Naive B cell (primary cell): ENCODE measurements at regions not wholly inside any gene's neighbourhood (a gene's known extent, or its start where the extent isn't known, plus 50 kb on each side); places are given as distances from the start of the nearest gene placed in this dataset.

Source experiments
- ATAC-seq, 2 donors: fragments of 150-1000 bp; cut with Tn5 transposase; 2 replicates each; pipeline ENCODE4 v1.10.0; 2021; ENCODE audit warnings: low read depth in 2 of 2, mild to moderate bottlenecking in 2 of 2, moderate library complexity in 2 of 2
- DNase-seq: peaks from one replicate; pipeline ENCODE4 v3.0.0; 2022
- H3K27ac Mint-ChIP-seq, 6 donors: one replicate each; pipeline ENCODE4 v1.8.0; 2020 to 2022; ENCODE audit warnings: mild to moderate bottlenecking in 6 of 6, mixed read lengths in 6 of 6, moderate library complexity in 5 of 6, inconsistent platforms in 2 of 6
- H3K27me3 Mint-ChIP-seq, 3 donors: one replicate each; pipeline ENCODE4 v1.8.0; 2021 to 2022; ENCODE audit warnings: mixed read lengths in 3 of 3, mild to moderate bottlenecking in 1 of 3
- H3K36me3 Mint-ChIP-seq, 2 donors: one replicate each; pipeline ENCODE4 v1.8.0; 2020 to 2022; ENCODE audit warnings: mixed read lengths in 2 of 2, inconsistent platforms in 1 of 2, mild to moderate bottlenecking in 1 of 2
- H3K4me1 Mint-ChIP-seq, 3 donors: one replicate each; pipeline ENCODE4 v1.8.0; 2020 to 2022; ENCODE audit warnings: mixed read lengths in 3 of 3, inconsistent platforms in 1 of 3, mild to moderate bottlenecking in 1 of 3, moderate library complexity in 1 of 3
- H3K4me3 Mint-ChIP-seq, 8 donors: one replicate each; pipeline ENCODE4 v1.8.0; 2020 to 2022; ENCODE audit warnings: mild to moderate bottlenecking in 8 of 8, mixed read lengths in 8 of 8, moderate library complexity in 8 of 8, inconsistent platforms in 2 of 8
- H3K9me3 Mint-ChIP-seq, 7 donors: one replicate each; pipeline ENCODE4 v1.8.0; 2020 to 2022; ENCODE audit warnings: mixed read lengths in 7 of 7, mild to moderate bottlenecking in 5 of 7, inconsistent platforms in 2 of 7, moderate library complexity in 1 of 7

DNA sequence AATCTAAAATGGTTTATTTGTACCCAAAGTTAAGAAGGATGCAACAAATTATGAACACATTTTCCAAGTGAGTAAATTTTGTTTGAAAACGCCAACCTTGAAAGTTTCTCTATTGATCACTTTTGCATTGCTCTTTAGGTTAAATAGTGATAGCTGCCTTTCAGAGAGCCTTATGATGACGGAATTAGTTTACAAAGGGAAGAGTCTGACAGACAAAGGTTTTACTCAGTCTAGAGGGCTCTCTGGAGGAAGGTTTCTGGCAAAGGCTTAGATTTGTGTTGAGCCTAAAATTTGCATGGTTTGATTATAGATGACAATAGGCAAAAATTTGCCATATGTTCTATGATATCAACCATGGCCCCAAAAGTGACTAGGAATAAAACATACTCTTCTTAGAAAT lies 95.9 kb upstream of the RUNX1 start:
- no peak overlapping the region for H3K4me3 Mint-ChIP-seq
- no peak for DNase-seq
- peaks cover 0 to 13% (median 0%) of the 10 kb centered on the region in 3 donors for H3K27me3 Mint-ChIP-seq
- H3K9me3 Mint-ChIP-seq = peaks cover 0 to 3% (median 0%) of the 10 kb centered on the region in 7 donors
- H3K4me1 Mint-ChIP-seq = no peaks in the 10 kb centered on the region
- H3K27ac Mint-ChIP-seq = no peak overlapping the region
- no peaks in the 10 kb centered on the region for H3K36me3 Mint-ChIP-seq
- ATAC-seq = no peak

DNA sequence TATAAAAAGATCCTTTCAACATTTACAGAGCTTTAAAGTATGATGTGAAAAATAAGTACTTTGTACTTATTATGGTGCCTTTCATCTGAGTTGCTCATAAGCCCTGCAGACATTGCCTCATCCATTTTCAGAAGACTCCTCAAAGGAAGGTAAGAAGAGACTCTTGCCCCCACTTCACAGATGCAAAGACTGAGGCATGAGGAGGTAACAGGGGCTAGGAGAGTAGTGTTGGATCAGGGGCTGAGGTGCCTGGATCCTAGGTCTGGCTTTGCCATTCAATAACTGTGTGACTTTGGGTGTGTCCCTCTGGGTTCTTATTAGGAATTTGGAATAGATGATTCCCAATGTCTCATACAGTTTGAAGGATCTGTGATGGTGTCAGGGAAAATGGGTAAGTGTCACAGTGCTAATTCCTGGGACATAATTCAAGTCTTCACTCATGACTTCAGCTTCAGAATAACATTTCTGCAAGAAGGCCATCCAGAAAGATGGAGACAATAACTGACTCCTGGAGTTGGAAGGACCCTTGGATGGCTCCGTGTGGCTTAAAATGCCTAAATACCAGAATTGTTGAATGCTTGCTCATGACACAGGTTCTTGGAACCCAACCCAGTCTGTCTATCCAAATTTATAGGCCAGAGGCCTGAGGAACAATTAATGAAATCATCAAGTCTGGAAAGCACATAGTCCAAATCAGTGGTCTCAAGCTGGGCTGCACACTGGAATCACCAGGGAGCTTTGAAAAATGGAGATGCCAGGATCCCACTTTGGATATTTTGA lies 93.1 kb upstream of the RUNX1 start:
- DNase-seq (no peak), ATAC-seq (no peak)
- Mint-ChIP-seq H3K27me3 (peaks cover 0 to 13% (median 0%) of the 10 kb centered on the region in 3 donors), H3K4me3 (no peak overlapping the region), H3K9me3 (no peaks in the 10 kb centered on the region), H3K27ac (no peak overlapping the region), H3K36me3 (no peaks in the 10 kb centered on the region), H3K4me1 (peaks cover 9 to 13% (median 9%) of the 10 kb centered on the region in 3 donors)

- ATAC-seq (no peak), DNase-seq (no peak)
- H3K4me1 Mint-ChIP-seq = peaks cover 9 to 18% (median 14%) of the 10 kb centered on the region in 3 donors
- H3K4me3 Mint-ChIP-seq = peak overlapping the region in 2 of 8 donors; percentile 12 to 45
- no peaks in the 10 kb centered on the region for H3K9me3 Mint-ChIP-seq
- peaks cover 0 to 8% (median 0%) of the 10 kb centered on the region in 3 donors for H3K27me3 Mint-ChIP-seq
- no peaks in the 10 kb centered on the region for H3K36me3 Mint-ChIP-seq
- no peak overlapping the region for H3K27ac Mint-ChIP-seq
Observed at GRCh38 chr21:35139382-35139715, 90.2 kb upstream of the RUNX1 start.

DNA sequence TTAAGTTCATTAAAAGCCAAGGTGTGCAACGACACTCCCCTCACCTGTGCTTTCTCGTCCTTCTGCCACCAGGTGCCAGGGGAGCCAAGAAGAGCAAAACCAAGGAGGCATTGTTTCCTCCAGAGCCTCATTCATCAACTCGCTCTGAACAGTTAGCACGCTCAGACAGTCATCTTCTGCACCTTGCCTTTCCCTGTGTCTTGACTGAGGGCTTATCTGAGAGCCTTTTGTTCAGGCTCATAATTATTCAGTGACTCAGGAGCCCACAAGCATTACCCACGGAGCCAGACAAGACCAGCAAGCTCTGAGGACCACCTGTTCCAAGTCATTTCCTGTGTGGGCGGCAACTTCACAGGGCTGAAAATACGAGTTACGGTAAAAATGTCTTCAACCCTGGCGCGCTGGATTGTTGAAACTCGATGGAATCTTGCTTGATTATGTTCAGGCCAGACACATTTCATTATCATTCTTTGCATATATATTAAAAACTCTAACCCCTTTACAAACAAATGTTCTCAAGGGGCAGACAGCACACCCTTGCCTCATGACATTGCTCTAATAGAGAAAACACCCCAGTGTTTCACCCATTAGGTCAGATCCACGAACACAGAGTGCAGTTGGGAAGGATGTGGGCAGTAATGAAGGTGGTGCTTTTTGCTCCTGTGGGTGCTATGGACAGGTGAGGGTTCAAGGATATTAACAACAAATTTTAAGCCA lies 89.7 kb upstream of the RUNX1 start:
- peak; percentile 25 for DNase-seq
- no peak overlapping the region for H3K27ac Mint-ChIP-seq
- H3K36me3 Mint-ChIP-seq = no peaks in the 10 kb centered on the region
- peak overlapping the region in 6 of 8 donors; percentile 9 to 74 (median 48) for H3K4me3 Mint-ChIP-seq
- ATAC-seq = peak; percentile 67 to 81
- no peaks in the 10 kb centered on the region for H3K9me3 Mint-ChIP-seq
- peaks cover 0 to 8% (median 0%) of the 10 kb centered on the region in 3 donors for H3K27me3 Mint-ChIP-seq
- H3K4me1 Mint-ChIP-seq = peaks cover 9 to 18% (median 14%) of the 10 kb centered on the region in 3 donors

DNA sequence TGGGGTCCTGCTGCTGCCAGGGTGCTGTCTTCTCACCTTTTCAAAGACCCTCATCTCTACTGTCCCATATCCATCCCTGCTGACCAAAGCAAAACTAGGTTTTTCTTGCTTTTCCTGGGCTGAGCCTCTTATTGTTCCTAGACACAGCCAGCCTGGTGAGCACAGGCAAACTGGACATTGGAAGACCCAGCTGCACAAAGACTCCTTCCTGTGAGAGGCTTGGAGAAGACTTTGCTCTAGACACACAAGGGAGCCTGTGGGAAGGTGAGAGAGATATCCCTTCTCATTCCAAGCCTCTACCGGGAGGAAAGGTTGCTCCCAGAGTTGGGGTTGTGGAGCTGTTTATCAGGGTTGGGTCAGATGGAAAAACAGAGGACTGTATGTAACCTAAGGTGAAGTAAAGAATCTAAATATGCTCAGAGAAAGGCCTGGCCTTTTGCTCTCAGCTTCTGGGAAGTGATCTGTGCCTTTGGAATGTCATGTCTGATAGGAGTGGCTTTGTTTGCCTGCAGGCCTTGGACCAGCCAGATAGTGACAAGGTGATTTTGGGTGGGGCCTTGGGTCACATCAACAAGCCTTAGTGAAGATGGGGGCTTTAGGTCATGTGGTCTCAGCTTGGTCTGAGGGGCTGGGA lies 87.6 kb upstream of the RUNX1 start:
- Mint-ChIP-seq H3K4me3 (peak overlapping the region in 1 of 8 donors; percentile 47), H3K4me1 (peaks cover 9 to 18% (median 14%) of the 10 kb centered on the region in 3 donors), H3K27me3 (peaks cover 0 to 5% (median 0%) of the 10 kb centered on the region in 3 donors), H3K9me3 (no peaks in the 10 kb centered on the region), H3K27ac (peak overlapping the region in 1 of 6 donors; percentile 39), H3K36me3 (no peaks in the 10 kb centered on the region)
- ATAC-seq = no peak
- no peak for DNase-seq

GRCh38 chr21:35136106-35136505 lies 87.0 kb upstream of the RUNX1 start:
- no peaks in the 10 kb centered on the region for H3K27me3 Mint-ChIP-seq
- H3K4me3 Mint-ChIP-seq = no peak overlapping the region
- ATAC-seq (no peak), DNase-seq (no peak)
- H3K9me3 Mint-ChIP-seq = no peaks in the 10 kb centered on the region
- H3K36me3 Mint-ChIP-seq = no peaks in the 10 kb centered on the region
- H3K4me1 Mint-ChIP-seq = peaks cover 9 to 18% (median 14%) of the 10 kb centered on the region in 3 donors
- H3K27ac Mint-ChIP-seq = no peak overlapping the region

DNA sequence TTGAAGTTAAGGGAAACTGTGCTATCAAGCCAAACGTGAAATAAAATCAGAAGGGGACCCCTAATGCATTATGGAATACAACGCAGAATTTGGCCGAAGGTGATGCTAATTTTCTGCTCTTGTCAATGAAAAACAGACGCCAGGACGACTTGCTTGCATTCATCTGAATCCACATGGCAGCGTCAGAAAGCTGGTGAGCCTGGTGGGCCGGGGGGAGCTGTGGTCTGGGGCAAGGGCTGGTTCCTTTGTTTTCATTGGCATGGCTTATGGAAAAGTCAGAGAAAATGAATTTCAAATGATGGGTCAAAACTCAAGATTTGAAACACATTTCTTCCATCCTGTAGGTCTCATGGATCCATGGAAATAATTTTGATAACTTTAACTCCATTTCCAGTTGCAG lies 86.4 kb upstream of the RUNX1 start:
- Mint-ChIP-seq H3K9me3 (peaks cover 0 to 1% (median 0%) of the 10 kb centered on the region in 7 donors), H3K27me3 (no peaks in the 10 kb centered on the region), H3K4me1 (peaks cover 9 to 18% (median 14%) of the 10 kb centered on the region in 3 donors), H3K4me3 (no peak overlapping the region), H3K36me3 (no peaks in the 10 kb centered on the region), H3K27ac (no peak overlapping the region)
- DNase-seq = no peak
- no peak for ATAC-seq

DNA sequence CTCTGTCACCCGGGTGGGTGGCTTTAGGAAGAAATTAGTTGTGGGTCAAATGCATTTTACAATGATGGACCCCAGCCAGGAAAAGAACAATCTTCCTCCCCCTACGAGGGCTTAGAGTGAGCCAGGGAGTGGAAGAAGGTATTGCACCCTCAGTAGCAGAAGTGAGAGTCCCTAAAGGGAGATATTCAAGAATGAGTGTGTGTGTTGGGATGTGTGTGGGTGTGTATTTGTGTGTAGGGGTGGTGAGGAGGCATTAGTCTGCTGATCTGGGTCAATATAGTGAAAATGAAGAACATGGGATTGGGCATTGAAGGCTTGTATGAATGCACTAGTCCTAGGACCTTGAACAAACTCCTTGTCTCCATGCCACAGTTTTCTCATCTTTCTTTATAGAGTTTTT lies 85.2 kb upstream of the RUNX1 start:
- H3K27ac Mint-ChIP-seq = no peak overlapping the region

DNA sequence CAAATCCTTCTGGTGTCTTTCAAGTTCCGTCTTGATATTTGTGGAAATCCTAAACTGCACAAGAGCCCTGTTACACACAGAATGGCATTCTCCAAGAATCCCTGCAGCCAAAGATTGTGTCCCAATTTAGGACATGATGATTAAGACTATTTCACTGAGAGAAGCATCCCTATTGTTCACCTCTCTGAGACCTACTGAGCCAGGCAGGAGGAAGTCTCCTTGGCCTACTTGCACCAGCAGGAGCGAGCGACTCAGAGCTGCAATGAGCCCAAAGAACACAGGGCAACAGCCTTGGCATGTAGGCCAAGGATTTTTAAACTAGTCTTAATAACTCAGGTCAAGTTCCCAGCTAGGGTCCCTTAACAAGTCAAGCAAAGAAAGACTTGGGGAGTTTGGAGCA lies 79.4 kb upstream of the RUNX1 start:
- DNase-seq = no peak
- Mint-ChIP-seq H3K27ac (no peak overlapping the region), H3K9me3 (peaks cover 3 to 34% (median 13%) of the 10 kb centered on the region in 7 donors), H3K27me3 (no peaks in the 10 kb centered on the region), H3K4me3 (no peak overlapping the region), H3K36me3 (peaks cover 0 to 8% of the 10 kb centered on the region in 2 donors), H3K4me1 (no peaks in the 10 kb centered on the region)
- ATAC-seq = no peak

More for the DNA sequence above, 85.2 kb upstream of the RUNX1 start:
- no peak for ATAC-seq
- Mint-ChIP-seq H3K27me3 (no peaks in the 10 kb centered on the region), H3K4me3 (no peak overlapping the region), H3K36me3 (peaks cover 0 to under 1% of the 10 kb centered on the region in 2 donors), H3K4me1 (peaks cover 9 to 16% (median 14%) of the 10 kb centered on the region in 3 donors), H3K9me3 (peaks cover 0 to 9% (median 0%) of the 10 kb centered on the region in 7 donors)
- no peak for DNase-seq

DNA sequence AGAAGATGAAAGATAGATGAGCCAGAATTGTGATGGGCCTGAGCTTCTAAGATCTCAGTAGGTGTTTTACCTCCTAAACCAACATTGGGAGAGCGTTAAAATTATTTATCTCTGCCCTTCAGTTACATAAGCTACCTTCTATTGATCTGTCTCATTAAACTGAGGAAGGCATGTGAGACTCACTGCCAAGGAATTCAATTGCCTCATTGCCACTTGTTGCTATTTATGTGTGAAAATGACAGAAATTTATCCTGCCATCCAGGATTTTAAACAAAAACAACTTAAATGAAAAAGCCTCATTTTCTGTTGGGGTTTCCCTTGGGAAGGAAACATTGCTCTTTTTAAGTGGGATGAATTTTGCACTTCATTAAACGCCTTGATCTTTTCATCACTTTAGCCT lies 78.7 kb upstream of the RUNX1 start:
- Mint-ChIP-seq H3K9me3 (peaks cover 3 to 34% (median 13%) of the 10 kb centered on the region in 7 donors), H3K27me3 (no peaks in the 10 kb centered on the region), H3K27ac (no peak overlapping the region), H3K4me1 (no peaks in the 10 kb centered on the region), H3K4me3 (no peak overlapping the region), H3K36me3 (peaks cover 0 to 8% of the 10 kb centered on the region in 2 donors)
- DNase-seq (no peak), ATAC-seq (no peak)

GRCh38 chr21:35127026-35127425 lies 77.9 kb upstream of the RUNX1 start:
- Mint-ChIP-seq H3K4me1 (no peaks in the 10 kb centered on the region), H3K9me3 (peaks cover 3 to 34% (median 13%) of the 10 kb centered on the region in 7 donors), H3K27ac (no peak overlapping the region), H3K4me3 (no peak overlapping the region), H3K36me3 (peaks cover 0 to 8% of the 10 kb centered on the region in 2 donors), H3K27me3 (no peaks in the 10 kb centered on the region)
- ATAC-seq (no peak), DNase-seq (no peak)

DNA sequence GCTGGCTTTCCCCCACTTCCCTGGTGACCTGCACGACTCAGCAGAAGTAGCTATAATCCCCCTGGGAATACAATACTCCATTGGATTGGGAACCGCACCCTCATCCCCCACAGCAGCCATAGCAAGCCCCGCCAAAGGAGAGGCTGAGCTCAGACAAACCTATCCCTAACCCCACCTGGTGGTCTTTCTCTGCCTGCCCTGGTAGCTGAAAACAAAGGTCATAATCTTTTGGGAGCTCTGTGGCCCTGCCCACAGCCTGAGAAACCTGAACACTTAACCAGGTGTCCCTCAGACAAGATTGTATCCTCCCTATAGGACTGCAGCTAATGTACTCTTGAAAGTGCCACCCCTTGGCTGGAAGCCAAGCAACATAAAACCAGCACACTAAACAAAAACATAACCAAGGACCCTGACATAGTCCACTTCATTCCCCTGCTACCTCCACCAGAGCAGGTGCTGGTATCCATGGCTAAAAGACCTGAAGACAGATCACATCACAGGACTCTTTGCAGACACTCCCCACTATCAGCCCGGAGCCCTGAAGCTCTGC lies 71.6 kb upstream of the RUNX1 start:
- no peaks in the 10 kb centered on the region for H3K36me3 Mint-ChIP-seq
- no peak for DNase-seq
- peaks cover 0 to 7% (median 0%) of the 10 kb centered on the region in 3 donors for H3K27me3 Mint-ChIP-seq
- no peak overlapping the region for H3K27ac Mint-ChIP-seq
- ATAC-seq = no peak
- H3K9me3 Mint-ChIP-seq = peaks cover 0 to 14% (median 6%) of the 10 kb centered on the region in 7 donors
- no peak overlapping the region for H3K4me3 Mint-ChIP-seq
- H3K4me1 Mint-ChIP-seq = no peaks in the 10 kb centered on the region

GRCh38 chr21:35119501-35120047 lies 70.5 kb upstream of the RUNX1 start:
- Mint-ChIP-seq H3K9me3 (peaks cover 0 to 5% (median under 1%) of the 10 kb centered on the region in 7 donors), H3K27ac (no peak overlapping the region), H3K4me3 (no peak overlapping the region), H3K36me3 (no peaks in the 10 kb centered on the region), H3K27me3 (peaks cover 0 to 7% (median 0%) of the 10 kb centered on the region in 3 donors), H3K4me1 (no peaks in the 10 kb centered on the region)
- ATAC-seq (no peak), DNase-seq (no peak)
